ENCODE measurements at regions not wholly inside any gene's neighbourhood (a gene's known extent, or its start where the extent isn't known, plus 50 kb on each side); places are given as distances from the start of the nearest gene placed in this dataset.

DNA sequence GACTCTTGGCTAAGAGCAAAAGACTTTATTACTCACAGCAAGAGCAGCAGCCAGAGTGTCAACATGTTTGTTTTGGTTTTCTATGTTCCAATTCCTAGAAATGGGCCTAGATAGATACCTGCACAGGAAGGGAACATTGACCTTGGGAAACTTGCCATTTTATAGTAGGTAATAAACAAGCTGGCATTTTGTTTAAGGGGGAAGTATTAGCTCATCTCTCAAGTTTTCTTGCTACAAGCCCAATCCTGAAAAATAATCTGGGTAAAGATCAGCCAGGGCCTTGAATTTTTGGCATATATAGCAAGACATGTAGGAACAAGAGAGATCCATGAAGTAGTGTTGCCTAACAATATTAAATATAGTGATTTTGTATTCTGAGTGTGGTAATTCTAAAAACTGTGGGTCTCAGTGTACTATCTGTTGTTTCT, 51.4 kb upstream of the RGL1 start:
- no peak for TF ChIP-seq POLR2A (IDR thresholded peaks at IDR 0.05)
- TF ChIP-seq, protein P1, sequence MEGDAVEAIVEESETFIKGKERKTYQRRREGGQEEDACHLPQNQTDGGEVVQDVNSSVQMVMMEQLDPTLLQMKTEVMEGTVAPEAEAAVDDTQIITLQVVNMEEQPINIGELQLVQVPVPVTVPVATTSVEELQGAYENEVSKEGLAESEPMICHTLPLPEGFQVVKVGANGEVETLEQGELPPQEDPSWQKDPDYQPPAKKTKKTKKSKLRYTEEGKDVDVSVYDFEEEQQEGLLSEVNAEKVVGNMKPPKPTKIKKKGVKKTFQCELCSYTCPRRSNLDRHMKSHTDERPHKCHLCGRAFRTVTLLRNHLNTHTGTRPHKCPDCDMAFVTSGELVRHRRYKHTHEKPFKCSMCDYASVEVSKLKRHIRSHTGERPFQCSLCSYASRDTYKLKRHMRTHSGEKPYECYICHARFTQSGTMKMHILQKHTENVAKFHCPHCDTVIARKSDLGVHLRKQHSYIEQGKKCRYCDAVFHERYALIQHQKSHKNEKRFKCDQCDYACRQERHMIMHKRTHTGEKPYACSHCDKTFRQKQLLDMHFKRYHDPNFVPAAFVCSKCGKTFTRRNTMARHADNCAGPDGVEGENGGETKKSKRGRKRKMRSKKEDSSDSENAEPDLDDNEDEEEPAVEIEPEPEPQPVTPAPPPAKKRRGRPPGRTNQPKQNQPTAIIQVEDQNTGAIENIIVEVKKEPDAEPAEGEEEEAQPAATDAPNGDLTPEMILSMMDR (IDR thresholded peaks at IDR 0.05) = no peak
